GM18507 (cell line): ENCODE measurements at regions not wholly inside any gene's neighbourhood (a gene's known extent, or its start where the extent isn't known, plus 50 kb on each side); places are given as distances from the start of the nearest gene placed in this dataset.

Source experiments
- DNase-seq: peaks from one replicate; pipeline ENCODE4 v3.0.0; 2011; ENCODE audit warnings: low read depth; ENCODE audit not compliant: insufficient read length; ENCODE audit errors: extremely low spot score
- FAIRE-seq: peaks from 2 replicates; lab custom pipeline; 2011; peaks lifted over from hg19 to GRCh38; lab: Jason Lieb, UNC

DNA sequence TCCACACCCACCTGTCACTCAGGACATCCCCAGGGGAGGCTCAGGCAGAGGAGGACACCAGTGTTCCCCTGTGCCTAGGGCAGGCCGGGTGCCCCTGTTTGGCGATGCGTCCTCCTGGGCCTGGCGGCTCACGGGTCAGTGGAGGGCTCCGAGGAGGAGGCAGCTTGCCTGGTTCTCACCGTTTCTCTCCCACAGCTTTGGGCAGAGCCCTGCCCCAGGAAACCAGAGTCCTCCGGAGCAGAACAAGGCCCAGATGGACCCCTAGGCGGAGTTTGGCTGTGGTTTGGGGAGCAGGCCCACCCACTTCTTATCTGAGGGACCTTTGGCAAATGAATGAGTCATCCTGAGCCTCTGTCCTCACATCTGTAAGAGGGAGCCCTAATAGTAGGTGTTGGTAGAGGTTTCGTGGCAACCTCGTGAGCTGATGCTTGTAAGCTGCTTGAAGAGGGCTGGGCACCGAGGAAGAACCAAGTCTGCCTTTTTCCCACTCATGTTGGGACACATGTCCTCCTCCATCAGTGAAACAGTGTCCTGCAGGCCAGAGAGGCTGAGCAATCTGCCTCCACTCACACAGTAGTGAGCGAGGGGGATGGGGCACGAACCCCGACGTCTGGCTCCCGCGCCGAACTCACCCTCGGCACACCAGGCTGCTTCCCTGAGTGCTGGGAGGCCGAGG, 247.0 kb upstream of the CIBAR2 start:
- FAIRE-seq (no peak), DNase-seq (no peak)

- DNase-seq (no peak), FAIRE-seq (no peak)
These were observed 248.3 kb upstream of the CIBAR2 start for GRCh38 chr16:85360323-85361277.

DNA sequence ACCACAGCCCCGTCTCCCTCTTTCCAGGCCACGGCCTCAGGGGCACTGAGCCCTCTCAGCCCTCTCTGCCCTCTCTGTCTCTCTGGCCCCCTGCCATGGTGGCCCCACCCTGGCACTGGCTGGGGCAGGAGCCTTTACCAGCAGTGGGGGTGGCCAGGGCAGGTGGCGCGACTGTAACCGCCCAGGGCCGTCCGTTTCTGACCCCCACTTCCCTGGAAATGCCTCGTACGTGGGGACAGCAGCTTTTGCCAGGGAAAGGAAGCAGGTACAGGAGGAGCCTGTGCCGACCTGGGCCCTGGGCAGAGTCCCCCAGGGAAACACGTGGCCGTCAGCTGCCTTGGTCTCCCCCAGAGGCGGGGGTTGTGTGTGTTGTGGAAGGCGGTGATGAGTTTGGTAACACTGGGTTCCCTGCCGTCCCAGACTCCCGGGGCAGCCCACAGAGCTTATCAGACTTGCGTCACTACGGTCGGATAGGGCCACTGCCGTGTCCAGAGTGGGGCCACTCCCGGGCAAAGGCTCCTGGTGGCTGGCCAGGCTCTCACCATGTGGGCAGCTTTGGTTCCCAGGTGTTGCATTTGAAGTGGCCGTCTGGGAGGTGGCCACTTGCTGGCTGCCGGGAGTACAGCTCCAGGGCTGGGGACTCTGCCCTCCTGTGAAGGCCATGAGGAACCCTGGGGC, 249.3 kb upstream of the CIBAR2 start:
- FAIRE-seq: no peak

GRCh38 chr16:85362443-85362842, 250.2 kb upstream of the CIBAR2 start:
- DNase-seq: no peak
- no peak for FAIRE-seq

More for the DNA sequence above, 249.3 kb upstream of the CIBAR2 start:
- no peak for DNase-seq

- DNase-seq (no peak), FAIRE-seq (no peak)
These were observed 249.7 kb upstream of the GSE1 start for GRCh38 chr16:85363427-85363826.

GRCh38 chr16:85363881-85364280, 249.2 kb upstream of the GSE1 start:
- DNase-seq (no peak), FAIRE-seq (no peak)

- no peak for FAIRE-seq
- no peak for DNase-seq
These were observed 248.6 kb upstream of the GSE1 start for GRCh38 chr16:85364323-85365040.

GRCh38 chr16:85365120-85365519, 248.0 kb upstream of the GSE1 start:
- DNase-seq (no peak), FAIRE-seq (no peak)

DNA sequence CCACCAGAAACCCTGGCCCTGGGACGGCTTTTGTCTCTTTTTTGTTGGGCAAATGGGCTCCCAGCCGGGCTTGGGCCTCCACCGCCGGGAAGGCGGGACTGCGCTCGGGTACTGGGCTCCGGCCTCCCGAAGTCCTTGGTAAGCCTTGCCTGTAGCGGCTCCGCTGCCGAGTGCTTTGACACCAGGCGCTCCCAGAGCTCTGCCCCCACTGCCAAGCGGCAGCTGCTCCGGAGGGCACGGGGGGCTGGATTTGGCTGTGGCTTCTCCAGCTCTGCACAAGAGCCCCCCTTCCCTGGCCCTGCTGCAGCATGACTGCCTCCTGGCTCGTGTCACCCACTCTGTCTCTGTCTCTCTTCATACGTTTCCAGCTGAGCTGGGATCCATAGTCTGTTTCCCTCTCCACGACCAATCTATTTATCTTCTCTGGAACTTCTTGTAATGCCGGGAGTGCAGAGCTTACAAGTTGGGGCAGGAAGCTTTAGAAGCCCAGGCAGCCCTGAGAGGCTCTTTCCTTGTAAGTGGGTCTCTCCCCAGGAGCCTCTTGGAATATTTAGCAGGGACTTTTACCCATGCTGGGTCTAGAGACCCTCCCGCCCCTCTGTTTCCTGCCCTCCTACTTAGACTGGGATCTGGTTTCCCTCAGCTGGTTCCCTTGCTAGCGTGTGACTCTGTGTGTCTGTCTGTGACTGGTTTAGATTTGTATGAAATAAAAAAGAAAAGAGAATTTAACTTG, 246.9 kb upstream of the GSE1 start:
- no peak for FAIRE-seq

DNA sequence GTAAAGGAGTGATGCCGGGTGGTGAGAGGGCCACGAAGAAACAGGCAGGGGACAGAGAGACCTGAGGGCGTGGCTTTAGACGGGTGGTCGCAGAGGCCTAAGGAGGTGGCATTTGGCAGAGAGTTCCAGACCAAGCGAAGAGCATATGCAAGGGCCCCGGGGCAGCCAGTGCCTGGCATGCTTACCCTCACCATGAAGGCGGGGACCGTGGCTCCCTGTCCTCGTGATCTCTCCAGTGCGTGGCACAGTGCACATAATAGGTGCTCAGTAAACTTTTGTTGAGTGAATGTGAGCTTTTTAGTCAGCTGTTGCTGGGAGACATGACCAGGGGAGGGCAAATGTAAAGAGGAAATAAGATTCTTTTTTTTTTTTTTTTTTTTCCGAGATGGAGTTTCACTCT, 245.6 kb upstream of the GSE1 start:
- no peak for DNase-seq
- no peak for FAIRE-seq

More for the DNA sequence above, 246.9 kb upstream of the GSE1 start:
- DNase-seq: no peak

DNA sequence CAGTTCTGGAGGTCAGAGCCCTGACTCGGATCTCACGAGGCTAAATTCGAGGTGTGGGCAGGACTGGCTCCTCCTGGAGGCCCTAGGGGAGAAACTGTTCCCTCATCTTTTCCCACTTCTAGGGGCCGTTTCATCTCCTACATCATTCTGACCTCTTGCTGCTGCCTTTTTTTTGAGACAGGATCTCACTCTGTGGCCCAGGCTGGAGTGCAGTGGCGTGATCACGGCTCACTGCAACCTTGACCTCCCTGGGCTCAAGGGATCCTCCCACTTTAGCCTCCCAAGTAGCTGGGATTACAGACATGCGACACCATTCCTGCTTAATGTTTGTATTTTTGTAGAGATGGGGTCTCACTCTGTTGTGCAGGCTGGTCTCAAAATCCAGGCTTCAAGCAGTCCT, 244.1 kb upstream of the GSE1 start:
- no peak for FAIRE-seq

GRCh38 chr16:85369741-85370528, 243.2 kb upstream of the GSE1 start:
- DNase-seq (peak; percentile 54), FAIRE-seq (peak; percentile 45)

More for the DNA sequence above, 244.1 kb upstream of the GSE1 start:
- no peak for DNase-seq

DNA sequence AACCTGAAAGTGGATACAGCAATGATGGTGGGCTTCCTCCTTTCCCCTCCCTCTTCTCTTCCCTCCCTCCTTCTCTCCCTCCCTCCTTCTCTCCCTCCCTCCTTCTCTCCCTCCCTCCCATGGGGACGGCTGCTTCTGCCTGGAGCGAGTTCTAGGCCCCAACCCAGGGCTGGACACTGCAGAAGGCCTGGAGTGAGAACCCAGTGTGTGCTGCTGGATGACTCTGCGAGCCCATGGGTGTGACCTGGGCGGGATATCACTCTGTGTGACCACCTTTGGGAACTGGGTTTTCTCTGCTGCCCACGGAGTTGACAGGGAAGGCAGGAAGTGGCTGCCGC, 242.6 kb upstream of the GSE1 start:
- FAIRE-seq: no peak
- DNase-seq: no peak

GRCh38 chr16:85370881-85371651, 242.1 kb upstream of the GSE1 start:
- FAIRE-seq (no peak), DNase-seq (no peak)

GRCh38 chr16:85371948-85372347, 241.2 kb upstream of the GSE1 start:
- no peak for DNase-seq
- FAIRE-seq: no peak

- no peak for DNase-seq
- FAIRE-seq: no peak
These were observed 240.3 kb upstream of the GSE1 start for GRCh38 chr16:85372627-85373372.
